Endothelial cell (in vitro differentiated cells): ENCODE measurements at regions not wholly inside any gene's neighbourhood (a gene's known extent, or its start where the extent isn't known, plus 50 kb on each side); places are given as distances from the start of the nearest gene placed in this dataset.

Experiments used
- DNase-seq: peaks from one replicate; pipeline ENCODE4 v3.0.0; 2021; ENCODE audit warnings: low spot score
- H3K27ac Mint-ChIP-seq: one replicate; pipeline ENCODE4 v1.8.0; 2021; ENCODE audit warnings: mixed read lengths, inconsistent platforms; ENCODE audit not compliant: unreplicated experiment
- H3K27me3 Mint-ChIP-seq: one replicate; pipeline ENCODE4 v1.8.0; 2021; ENCODE audit warnings: mild to moderate bottlenecking, moderate library complexity, mixed read lengths, inconsistent platforms; ENCODE audit not compliant: unreplicated experiment
- H3K36me3 Mint-ChIP-seq: one replicate; pipeline ENCODE4 v1.8.0; 2021; ENCODE audit warnings: mild to moderate bottlenecking, low read depth, mixed read lengths, inconsistent platforms; ENCODE audit not compliant: unreplicated experiment
- H3K4me1 Mint-ChIP-seq: one replicate; pipeline ENCODE4 v1.8.0; 2021; ENCODE audit warnings: mild to moderate bottlenecking, mixed read lengths, inconsistent platforms; ENCODE audit not compliant: unreplicated experiment
- H3K4me3 Mint-ChIP-seq: one replicate; pipeline ENCODE4 v1.8.0; 2021; ENCODE audit warnings: mild to moderate bottlenecking, mixed read lengths, inconsistent platforms; ENCODE audit not compliant: unreplicated experiment
- H3K9me3 Mint-ChIP-seq: one replicate; pipeline ENCODE4 v1.8.0; 2021; ENCODE audit warnings: mixed read lengths, inconsistent platforms; ENCODE audit not compliant: unreplicated experiment
- TF ChIP-seq, protein P1 (sequence below): fragments of 200-600 bp; sonication (generic); IDR thresholded peaks from one replicate; pipeline ENCODE4 v1.5.0; 2021; ENCODE audit warnings: antibody characterized with exemption; ENCODE audit not compliant: unreplicated experiment

DNA sequence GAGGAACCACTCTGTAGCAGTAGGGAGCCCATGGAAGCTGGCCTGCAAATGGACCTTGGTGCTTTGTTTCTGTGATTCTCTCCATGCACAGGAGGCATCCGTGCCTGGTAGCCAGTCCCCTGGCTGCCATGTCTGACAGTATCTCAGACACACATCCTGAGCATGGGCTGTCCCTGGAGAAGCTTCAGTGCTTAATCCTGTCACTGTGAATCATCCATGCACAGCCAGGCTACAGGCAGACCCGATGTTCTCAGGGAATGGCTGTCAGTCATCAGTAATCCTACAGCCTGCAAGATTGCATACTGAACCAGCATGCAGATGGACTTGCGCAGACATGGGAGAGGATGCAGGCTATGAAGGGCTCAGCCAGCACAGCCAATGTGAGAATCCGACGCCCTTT lies 606.3 kb upstream of the PLXNA2 start:
- TF ChIP-seq, protein P1, sequence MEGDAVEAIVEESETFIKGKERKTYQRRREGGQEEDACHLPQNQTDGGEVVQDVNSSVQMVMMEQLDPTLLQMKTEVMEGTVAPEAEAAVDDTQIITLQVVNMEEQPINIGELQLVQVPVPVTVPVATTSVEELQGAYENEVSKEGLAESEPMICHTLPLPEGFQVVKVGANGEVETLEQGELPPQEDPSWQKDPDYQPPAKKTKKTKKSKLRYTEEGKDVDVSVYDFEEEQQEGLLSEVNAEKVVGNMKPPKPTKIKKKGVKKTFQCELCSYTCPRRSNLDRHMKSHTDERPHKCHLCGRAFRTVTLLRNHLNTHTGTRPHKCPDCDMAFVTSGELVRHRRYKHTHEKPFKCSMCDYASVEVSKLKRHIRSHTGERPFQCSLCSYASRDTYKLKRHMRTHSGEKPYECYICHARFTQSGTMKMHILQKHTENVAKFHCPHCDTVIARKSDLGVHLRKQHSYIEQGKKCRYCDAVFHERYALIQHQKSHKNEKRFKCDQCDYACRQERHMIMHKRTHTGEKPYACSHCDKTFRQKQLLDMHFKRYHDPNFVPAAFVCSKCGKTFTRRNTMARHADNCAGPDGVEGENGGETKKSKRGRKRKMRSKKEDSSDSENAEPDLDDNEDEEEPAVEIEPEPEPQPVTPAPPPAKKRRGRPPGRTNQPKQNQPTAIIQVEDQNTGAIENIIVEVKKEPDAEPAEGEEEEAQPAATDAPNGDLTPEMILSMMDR, result no peak
- Mint-ChIP-seq H3K9me3 (no peaks in the 10 kb centered on the region), H3K4me3 (no peak overlapping the region), H3K27me3 (peaks cover 1% of the 10 kb centered on the region), H3K36me3 (no peaks in the 10 kb centered on the region), H3K4me1 (no peaks in the 10 kb centered on the region), H3K27ac (no peak overlapping the region)
- no peak for DNase-seq

DNA sequence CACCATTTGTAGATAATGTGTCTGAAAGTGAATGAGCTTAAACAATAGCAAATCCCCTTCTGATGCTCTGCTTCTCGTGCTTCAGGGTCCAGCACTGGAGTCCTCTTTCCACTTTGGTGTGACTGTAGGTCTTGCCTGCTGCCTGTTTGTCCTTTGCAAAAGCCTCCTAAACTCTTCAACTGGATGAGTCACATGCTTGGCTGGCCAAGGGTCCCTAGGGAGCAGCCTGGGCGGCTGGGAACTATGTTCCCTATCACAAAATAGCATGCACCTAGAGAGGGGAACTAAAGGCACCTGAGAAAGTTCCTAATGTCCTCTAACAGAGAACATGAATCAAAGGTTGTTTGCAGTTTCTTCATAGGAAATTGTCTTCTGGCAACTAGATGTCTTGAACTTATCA lies 607.2 kb upstream of the PLXNA2 start:
- no peaks in the 10 kb centered on the region for H3K4me1 Mint-ChIP-seq
- no peaks in the 10 kb centered on the region for H3K36me3 Mint-ChIP-seq
- TF ChIP-seq, protein P1, result no peak
- no peak for DNase-seq
- H3K4me3 Mint-ChIP-seq, result no peak overlapping the region
- no peaks in the 10 kb centered on the region for H3K9me3 Mint-ChIP-seq
- H3K27ac Mint-ChIP-seq, result no peak overlapping the region
- H3K27me3 Mint-ChIP-seq, result peaks cover 1% of the 10 kb centered on the region

DNA sequence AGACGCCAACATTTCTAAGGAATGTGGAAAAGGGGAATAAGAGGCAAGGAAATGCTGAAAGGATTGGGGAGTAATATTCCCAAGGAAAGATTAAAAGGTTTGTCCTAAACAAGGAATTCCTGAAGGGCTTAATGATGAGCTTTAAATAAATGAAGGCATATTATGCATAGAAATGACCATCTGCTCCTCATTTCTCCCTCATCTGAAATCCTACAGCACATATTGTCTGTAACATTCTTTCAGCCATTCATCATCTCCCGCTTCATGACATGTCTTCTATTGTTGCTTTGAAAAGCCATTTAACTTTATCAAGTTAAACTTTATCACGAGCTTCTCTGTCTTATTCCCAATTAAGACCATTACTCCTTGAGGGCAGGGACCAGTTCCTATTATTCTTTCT lies 608.7 kb upstream of the PLXNA2 start:
- no peak for DNase-seq
- no peaks in the 10 kb centered on the region for H3K36me3 Mint-ChIP-seq
- H3K4me3 Mint-ChIP-seq, result no peak overlapping the region
- TF ChIP-seq, protein P1, result no peak
- no peaks in the 10 kb centered on the region for H3K27me3 Mint-ChIP-seq
- H3K4me1 Mint-ChIP-seq, result no peaks in the 10 kb centered on the region
- no peak overlapping the region for H3K27ac Mint-ChIP-seq
- H3K9me3 Mint-ChIP-seq, result no peaks in the 10 kb centered on the region

DNA sequence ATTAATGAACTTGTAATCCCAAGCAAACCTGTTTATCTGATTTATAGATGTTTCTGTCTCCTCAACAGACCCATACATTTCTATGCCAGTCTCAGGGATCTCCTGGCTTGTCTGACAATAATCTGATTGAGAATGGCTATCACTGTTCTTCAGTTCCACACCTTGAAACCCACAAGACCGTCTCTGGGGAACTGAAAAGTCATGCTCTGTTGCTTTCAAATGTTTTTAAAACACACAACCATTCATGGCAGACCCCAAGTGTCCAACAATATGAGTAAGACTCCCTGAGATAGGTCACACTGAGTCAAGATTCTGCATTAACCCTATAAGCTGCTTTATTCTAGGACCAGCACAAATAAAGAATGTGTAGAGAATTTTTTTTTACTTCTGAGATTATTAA lies 611.2 kb upstream of the PLXNA2 start:
- Mint-ChIP-seq H3K9me3 (no peaks in the 10 kb centered on the region), H3K36me3 (no peaks in the 10 kb centered on the region), H3K4me3 (no peak overlapping the region), H3K27me3 (no peaks in the 10 kb centered on the region), H3K4me1 (no peaks in the 10 kb centered on the region), H3K27ac (no peak overlapping the region)
- TF ChIP-seq, protein P1, result no peak
- no peak for DNase-seq

DNA sequence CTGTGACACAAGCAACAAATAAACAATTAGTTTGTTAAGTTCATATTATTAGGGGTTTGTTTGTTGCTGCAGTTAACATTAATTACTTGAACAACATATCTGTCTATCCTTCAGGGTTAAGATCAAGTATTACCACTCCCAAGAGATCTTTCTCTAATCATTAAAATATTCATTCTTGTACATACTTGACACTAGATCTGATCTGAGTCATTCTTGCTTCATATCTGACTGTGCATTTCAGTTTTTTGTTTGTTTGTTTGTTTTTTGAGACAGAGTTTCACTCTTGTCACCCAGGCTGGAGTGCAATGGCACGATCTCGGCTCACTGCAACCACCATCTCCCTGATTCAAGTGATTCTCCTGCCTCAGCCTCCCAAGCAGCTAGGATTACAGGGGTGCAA lies 613.3 kb upstream of the PLXNA2 start:
- Mint-ChIP-seq H3K4me1 (no peaks in the 10 kb centered on the region), H3K27me3 (no peaks in the 10 kb centered on the region), H3K9me3 (no peaks in the 10 kb centered on the region), H3K27ac (no peak overlapping the region), H3K4me3 (no peak overlapping the region), H3K36me3 (no peaks in the 10 kb centered on the region)
- no peak for DNase-seq
- TF ChIP-seq, protein P1, result no peak
